ENCODE measurements at regions not wholly inside any gene's neighbourhood (a gene's known extent, or its start where the extent isn't known, plus 50 kb on each side); places are given as distances from the start of the nearest gene placed in this dataset.

DNA sequence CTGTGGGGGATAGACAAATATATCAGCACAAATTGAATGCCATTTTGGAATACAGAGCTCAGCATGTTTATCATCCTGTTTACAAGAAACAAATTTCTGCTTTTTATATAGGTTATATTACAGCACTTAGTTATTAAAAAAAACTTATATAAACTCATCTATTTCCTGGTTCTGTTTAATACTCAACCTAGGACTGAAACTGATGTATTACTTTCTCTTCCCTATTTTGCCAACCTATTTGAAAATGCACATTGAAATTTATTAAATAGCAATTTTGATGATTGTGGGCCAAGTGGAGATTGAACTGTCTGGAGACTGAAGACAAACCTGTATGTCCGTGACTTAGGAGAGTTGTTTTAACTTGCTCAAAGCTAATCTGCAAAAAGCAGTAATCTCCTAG, 288.3 kb upstream of the ANO3 start:
- TF ChIP-seq, protein P1, sequence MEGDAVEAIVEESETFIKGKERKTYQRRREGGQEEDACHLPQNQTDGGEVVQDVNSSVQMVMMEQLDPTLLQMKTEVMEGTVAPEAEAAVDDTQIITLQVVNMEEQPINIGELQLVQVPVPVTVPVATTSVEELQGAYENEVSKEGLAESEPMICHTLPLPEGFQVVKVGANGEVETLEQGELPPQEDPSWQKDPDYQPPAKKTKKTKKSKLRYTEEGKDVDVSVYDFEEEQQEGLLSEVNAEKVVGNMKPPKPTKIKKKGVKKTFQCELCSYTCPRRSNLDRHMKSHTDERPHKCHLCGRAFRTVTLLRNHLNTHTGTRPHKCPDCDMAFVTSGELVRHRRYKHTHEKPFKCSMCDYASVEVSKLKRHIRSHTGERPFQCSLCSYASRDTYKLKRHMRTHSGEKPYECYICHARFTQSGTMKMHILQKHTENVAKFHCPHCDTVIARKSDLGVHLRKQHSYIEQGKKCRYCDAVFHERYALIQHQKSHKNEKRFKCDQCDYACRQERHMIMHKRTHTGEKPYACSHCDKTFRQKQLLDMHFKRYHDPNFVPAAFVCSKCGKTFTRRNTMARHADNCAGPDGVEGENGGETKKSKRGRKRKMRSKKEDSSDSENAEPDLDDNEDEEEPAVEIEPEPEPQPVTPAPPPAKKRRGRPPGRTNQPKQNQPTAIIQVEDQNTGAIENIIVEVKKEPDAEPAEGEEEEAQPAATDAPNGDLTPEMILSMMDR (conservative IDR thresholded peaks at IDR 0.05; ENCODE audit: low read depth, low read length) = no peak
- DNase-seq (ENCODE audit: low read depth) = no peak
- no peak overlapping the region for H3K4me3 ChIP-seq (ENCODE audit: low read length)

- no peak overlapping the region for H3K4me3 ChIP-seq (ENCODE audit: low read length)
- TF ChIP-seq, protein P1 (conservative IDR thresholded peaks at IDR 0.05; ENCODE audit: low read depth, low read length) = no peak
- DNase-seq (ENCODE audit: low read depth) = no peak
Measured at GRCh38 chr11:26044389-26044788, 287.5 kb upstream of the ANO3 start.

DNA sequence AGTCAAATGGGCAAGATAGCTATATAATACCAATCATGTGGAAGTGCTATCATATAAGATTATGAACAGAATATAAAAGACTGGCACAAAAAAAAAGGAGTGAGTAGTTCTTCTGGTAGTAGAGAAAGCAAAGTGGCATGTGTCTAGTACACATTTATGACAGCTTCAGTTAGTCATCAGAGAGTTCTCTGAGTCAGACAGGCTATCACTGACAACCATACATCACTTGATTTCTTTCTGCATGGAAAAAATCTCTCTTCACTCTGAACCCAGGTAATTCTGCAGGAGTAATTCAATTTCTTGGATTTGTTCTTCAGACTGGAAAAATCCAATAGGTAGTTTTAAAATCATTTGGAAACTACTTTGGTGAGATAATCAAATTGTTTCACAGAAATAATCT, 286.8 kb upstream of the ANO3 start:
- TF ChIP-seq, protein P1 (conservative IDR thresholded peaks at IDR 0.05; ENCODE audit: low read depth, low read length) = no peak
- no peak overlapping the region for H3K4me3 ChIP-seq (ENCODE audit: low read length)
- DNase-seq (ENCODE audit: low read depth) = no peak

DNA sequence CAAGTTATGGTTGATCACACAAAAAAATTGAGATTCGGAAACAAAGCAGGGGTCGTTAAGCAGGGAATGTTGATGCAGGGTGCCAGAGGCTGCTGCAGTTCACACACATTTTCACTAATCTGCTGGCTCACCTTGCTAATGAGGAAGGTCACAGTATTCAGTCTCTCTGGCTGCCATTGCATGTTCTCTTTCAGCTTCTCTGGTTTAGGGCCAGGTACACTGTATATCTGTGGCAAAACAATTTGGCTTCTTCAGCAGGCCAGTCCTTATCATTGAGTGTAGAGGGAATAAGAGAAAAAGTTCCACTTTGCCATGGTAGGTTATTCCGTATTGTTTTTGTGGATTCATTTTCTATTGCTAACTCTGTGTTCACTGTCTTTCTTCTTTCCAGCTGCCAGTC, 283.7 kb upstream of the ANO3 start:
- no peak for DNase-seq (ENCODE audit: low read depth)
- TF ChIP-seq, protein P1 (conservative IDR thresholded peaks at IDR 0.05; ENCODE audit: low read depth, low read length) = no peak
- no peak overlapping the region for H3K4me3 ChIP-seq (ENCODE audit: low read length)

- TF ChIP-seq, protein P1 (conservative IDR thresholded peaks at IDR 0.05; ENCODE audit: low read depth, low read length) = no peak
- no peak for DNase-seq (ENCODE audit: low read depth)
- no peak overlapping the region for H3K4me3 ChIP-seq (ENCODE audit: low read length)
Measured at GRCh38 chr11:26053966-26054365, 278.0 kb upstream of the ANO3 start.

DNA sequence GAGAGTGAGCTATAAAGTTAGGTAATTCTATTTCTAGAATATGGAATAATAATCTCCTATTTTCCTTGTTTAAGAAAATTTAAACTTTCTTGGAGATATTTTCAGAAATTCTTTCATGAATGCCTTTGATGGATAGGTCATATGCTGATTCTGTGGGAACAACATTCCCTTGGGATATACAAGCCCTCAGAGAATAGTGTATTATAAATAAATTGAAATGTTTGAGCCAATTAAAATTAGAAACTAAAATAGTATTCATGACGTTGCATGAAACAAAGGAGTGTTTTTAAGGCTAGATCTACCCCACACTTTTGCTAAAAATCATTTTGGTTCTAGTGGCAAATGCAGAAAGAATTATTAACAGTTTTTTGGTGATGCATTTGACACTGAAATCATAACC, 269.3 kb upstream of the ANO3 start:
- H3K4me3 ChIP-seq (ENCODE audit: low read length) = no peak overlapping the region
- TF ChIP-seq, protein P1 (conservative IDR thresholded peaks at IDR 0.05; ENCODE audit: low read depth, low read length) = no peak
- DNase-seq (ENCODE audit: low read depth) = no peak

DNA sequence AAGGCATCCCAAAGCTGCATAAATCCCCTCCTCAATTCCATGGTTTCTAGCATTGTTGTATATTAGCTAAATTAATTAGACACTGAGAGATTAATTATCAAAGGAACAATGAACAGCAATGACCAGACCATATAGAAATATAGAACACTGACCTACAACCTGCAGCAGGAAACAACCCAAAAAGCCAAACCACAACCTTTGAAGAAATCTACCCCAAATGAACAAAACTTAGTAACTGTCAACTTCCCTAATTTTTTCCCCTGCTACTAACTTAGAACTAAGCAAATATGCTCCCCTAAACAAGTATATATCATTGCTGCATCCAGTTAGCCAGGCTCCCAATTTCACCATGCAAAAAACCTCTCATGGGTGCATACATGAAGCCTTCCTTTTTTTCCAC, 268.0 kb upstream of the ANO3 start:
- DNase-seq (ENCODE audit: low read depth) = no peak
- TF ChIP-seq, protein P1 (conservative IDR thresholded peaks at IDR 0.05; ENCODE audit: low read depth, low read length) = no peak

More for the DNA sequence above, 268.0 kb upstream of the ANO3 start:
- H3K4me3 ChIP-seq (ENCODE audit: low read length) = no peak overlapping the region

All from retinal pigment epithelial cell (primary cell).